ENCODE measurements at regions not wholly inside any gene's neighbourhood (a gene's known extent, or its start where the extent isn't known, plus 50 kb on each side); places are given as distances from the start of the nearest gene placed in this dataset.

DNA sequence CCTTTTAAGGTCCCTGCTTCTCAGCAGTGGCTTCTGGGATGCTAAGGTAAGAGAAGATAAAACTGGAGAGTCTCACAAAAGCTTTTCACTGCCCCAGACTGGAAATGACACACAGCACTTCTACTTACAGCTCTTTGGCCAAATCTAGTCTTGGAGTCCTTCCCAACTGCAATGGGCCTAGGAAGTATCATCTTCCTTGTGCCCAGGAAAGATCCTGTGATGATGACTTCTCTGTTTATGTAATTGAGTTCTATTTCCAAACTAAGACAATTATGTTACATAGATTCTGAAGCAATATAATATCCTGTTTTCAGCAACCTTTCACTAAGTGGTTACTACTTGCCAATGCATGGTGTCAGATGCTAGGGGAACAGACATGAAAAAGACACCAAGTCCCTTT lies 234.1 kb downstream of the PTEN start:
- Histone ChIP-seq H3K4me3 (ENCODE audit: control extremely low read depth in 1 of 5, extremely low read depth in 1 of 5, insufficient read depth in 1 of 5, low read depth in 2 of 5, low read length in 4 of 5) (no peak overlapping the region), H2AFZ (ENCODE audit: insufficient read depth, low read depth, low read length, poor library complexity, severe bottlenecking) (no peak overlapping the region), H3K36me3 (replicated peaks in 1 of 2; ENCODE audit: control extremely low read depth in 1 of 2, control insufficient read depth in 1 of 2, extremely low read depth in 1 of 2, insufficient read depth in 2 of 2, low read length in 1 of 2) (no peaks in the 10 kb centered on the region), H3K27me3 (replicated peaks in 1 of 4; ENCODE audit: control extremely low read depth in 1 of 4, control insufficient read depth in 3 of 4, insufficient read depth in 4 of 4, low read length in 3 of 4) (no peaks in the 10 kb centered on the region), H3K9me3 (ENCODE audit: control extremely low read depth in 1 of 3, control insufficient read depth in 2 of 3, insufficient read depth in 1 of 3, low read length in 2 of 3) (no peaks in the 10 kb centered on the region), H3K9ac (ENCODE audit: low read length) (no peak overlapping the region), H3K79me2 (ENCODE audit: control insufficient read depth, insufficient read depth, low read length) (no peaks in the 10 kb centered on the region), H3K4me2 (replicated peaks; ENCODE audit: low read depth, low read length, poor library complexity, severe bottlenecking) (no peak overlapping the region), H3K4me1 (ENCODE audit: control insufficient read depth in 2 of 2, insufficient read depth in 2 of 2, low read length in 2 of 2) (peaks cover 5 to 6% of the 10 kb centered on the region in 2 donors), H3K27ac (ENCODE audit: low read length in 2 of 2) (no peak overlapping the region), H4K20me1 (ENCODE audit: control insufficient read depth, insufficient read depth, low read length, poor library complexity, severe bottlenecking) (no peaks in the 10 kb centered on the region)
- POLR2A ChIA-PET, result no interaction called here
- peaks cover 17% of the 10 kb centered on the region for H3K4me1 Mint-ChIP-seq
- intact Hi-C loops (cut with micrococcal nuclease), result no loop called here
- CTCF ChIA-PET, result interaction anchor here (1.4 to 1.5 kb wide), 3 partner anchors 11 to 291 kb away, joined by 3 read pairs; no protein-coding TSS in a partner anchor
- no peak overlapping the region for H3K27ac Mint-ChIP-seq
- no peaks in the 10 kb centered on the region for H3K9me3 Mint-ChIP-seq (ENCODE audit: insufficient read depth)
- ATAC-seq (ENCODE audit: low read depth) (no peak), DNase-seq (no peak)
- TF ChIP-seq, protein P1, sequence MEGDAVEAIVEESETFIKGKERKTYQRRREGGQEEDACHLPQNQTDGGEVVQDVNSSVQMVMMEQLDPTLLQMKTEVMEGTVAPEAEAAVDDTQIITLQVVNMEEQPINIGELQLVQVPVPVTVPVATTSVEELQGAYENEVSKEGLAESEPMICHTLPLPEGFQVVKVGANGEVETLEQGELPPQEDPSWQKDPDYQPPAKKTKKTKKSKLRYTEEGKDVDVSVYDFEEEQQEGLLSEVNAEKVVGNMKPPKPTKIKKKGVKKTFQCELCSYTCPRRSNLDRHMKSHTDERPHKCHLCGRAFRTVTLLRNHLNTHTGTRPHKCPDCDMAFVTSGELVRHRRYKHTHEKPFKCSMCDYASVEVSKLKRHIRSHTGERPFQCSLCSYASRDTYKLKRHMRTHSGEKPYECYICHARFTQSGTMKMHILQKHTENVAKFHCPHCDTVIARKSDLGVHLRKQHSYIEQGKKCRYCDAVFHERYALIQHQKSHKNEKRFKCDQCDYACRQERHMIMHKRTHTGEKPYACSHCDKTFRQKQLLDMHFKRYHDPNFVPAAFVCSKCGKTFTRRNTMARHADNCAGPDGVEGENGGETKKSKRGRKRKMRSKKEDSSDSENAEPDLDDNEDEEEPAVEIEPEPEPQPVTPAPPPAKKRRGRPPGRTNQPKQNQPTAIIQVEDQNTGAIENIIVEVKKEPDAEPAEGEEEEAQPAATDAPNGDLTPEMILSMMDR (IDR thresholded peaks at IDR 0.05), result no peak
- no peak for TF ChIP-seq EZH2 (IDR thresholded peaks at IDR 0.05; ENCODE audit: borderline replicate concordance, insufficient read depth, low read depth, low read length, poor library complexity, severe bottlenecking)
- no peak overlapping the region for H3K4me3 Mint-ChIP-seq
- H3K27me3 Mint-ChIP-seq, result no peaks in the 10 kb centered on the region

DNA sequence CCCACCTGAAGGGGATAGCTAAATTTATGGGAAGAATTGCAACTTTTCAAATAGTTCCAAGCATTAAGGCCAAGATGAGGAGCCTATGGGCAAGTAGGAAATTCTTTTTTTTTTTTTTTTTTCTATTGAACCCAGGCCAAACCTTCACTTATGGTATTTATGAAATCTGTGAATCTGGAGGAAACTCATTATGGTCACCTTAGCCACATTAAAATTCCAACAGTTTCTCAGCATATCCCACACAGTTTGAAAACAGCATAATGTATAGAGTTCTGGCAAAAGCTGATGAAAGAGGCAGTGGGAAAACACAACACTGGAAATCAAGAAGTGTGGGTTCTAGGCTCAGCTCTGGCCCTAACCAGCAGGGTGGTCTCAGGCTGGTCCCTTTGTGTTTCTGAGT lies 236.9 kb downstream of the PTEN start:
- no peak overlapping the region for H3K27ac ChIP-seq (ENCODE audit: low read length in 2 of 2)
- Mint-ChIP-seq H3K27ac (no peak overlapping the region), H3K9me3 (ENCODE audit: insufficient read depth) (no peaks in the 10 kb centered on the region), H3K4me3 (no peak overlapping the region), H3K27me3 (no peaks in the 10 kb centered on the region), H3K4me1 (peaks cover 25% of the 10 kb centered on the region)
- TF ChIP-seq EZH2 (IDR thresholded peaks at IDR 0.05; ENCODE audit: borderline replicate concordance, insufficient read depth, low read depth, low read length, poor library complexity, severe bottlenecking), result no peak
- TF ChIP-seq, protein P1 (IDR thresholded peaks at IDR 0.05), result no peak
- ATAC-seq (ENCODE audit: low read depth) (no peak), DNase-seq (no peak)
- no peak overlapping the region for H2AFZ ChIP-seq (ENCODE audit: insufficient read depth, low read depth, low read length, poor library complexity, severe bottlenecking)
- no peaks in the 10 kb centered on the region for H3K27me3 ChIP-seq (replicated peaks in 1 of 4; ENCODE audit: control extremely low read depth in 1 of 4, control insufficient read depth in 3 of 4, insufficient read depth in 4 of 4, low read length in 3 of 4)
- H3K4me2 ChIP-seq (replicated peaks; ENCODE audit: low read depth, low read length, poor library complexity, severe bottlenecking), result no peak overlapping the region
- ChIA-PET CTCF (interaction anchor here (0.7 to 1.0 kb wide), 3 partner anchors 8 to 15 kb away, joined by 3 to 4 read pairs (median 4); no protein-coding TSS in a partner anchor), POLR2A (interaction anchor here (0.7 kb wide), 1 partner anchor 31 kb away, joined by 6 read pairs; no protein-coding TSS in a partner anchor)
- H3K4me1 ChIP-seq (ENCODE audit: control insufficient read depth in 2 of 2, insufficient read depth in 2 of 2, low read length in 2 of 2), result peaks cover 14 to 23% of the 10 kb centered on the region in 2 donors
- H4K20me1 ChIP-seq (ENCODE audit: control insufficient read depth, insufficient read depth, low read length, poor library complexity, severe bottlenecking), result no peaks in the 10 kb centered on the region
- H3K4me3 ChIP-seq (ENCODE audit: control extremely low read depth in 1 of 5, extremely low read depth in 1 of 5, insufficient read depth in 1 of 5, low read depth in 2 of 5, low read length in 4 of 5), result no peak overlapping the region
- H3K9me3 ChIP-seq (ENCODE audit: control extremely low read depth in 1 of 3, control insufficient read depth in 2 of 3, insufficient read depth in 1 of 3, low read length in 2 of 3), result no peaks in the 10 kb centered on the region
- H3K79me2 ChIP-seq (ENCODE audit: control insufficient read depth, insufficient read depth, low read length), result no peaks in the 10 kb centered on the region
- intact Hi-C loops (cut with micrococcal nuclease), result loop anchor here (2.0 kb wide), 1 partner anchor 17 kb away; no protein-coding TSS in a partner anchor
- H3K9ac ChIP-seq (ENCODE audit: low read length), result no peak overlapping the region
- no peaks in the 10 kb centered on the region for H3K36me3 ChIP-seq (replicated peaks in 1 of 2; ENCODE audit: control extremely low read depth in 1 of 2, control insufficient read depth in 1 of 2, extremely low read depth in 1 of 2, insufficient read depth in 2 of 2, low read length in 1 of 2)

Data from B cell (primary cell).